H9 (cell line): ENCODE measurements at regions not wholly inside any gene's neighbourhood (a gene's known extent, or its start where the extent isn't known, plus 50 kb on each side); places are given as distances from the start of the nearest gene placed in this dataset.
A peak's percentile ranks its signal among the peaks of the same experiment; 100 is the strongest.

ENCODE experiments used
- DNase-seq: peaks from one replicate; pipeline ENCODE4 v3.0.0-alpha.2; 2017
- H2AFZ ChIP-seq: one replicate; pipeline ENCODE4 v1.6.1; 2013; ENCODE audit warnings: mild to moderate bottlenecking, low read length, control low read depth, moderate library complexity
- H2AK5ac ChIP-seq: 2 replicates; pipeline ENCODE4 v1.6.1; 2013; ENCODE audit warnings: low read length, control low read depth, mixed read lengths; ENCODE audit not compliant: insufficient read length
- H2BK120ac ChIP-seq: one replicate; pipeline ENCODE4 v1.6.1; 2013; ENCODE audit warnings: low read depth, mild to moderate bottlenecking, low read length, control low read depth, inconsistent platforms; ENCODE audit not compliant: poor library complexity, severe bottlenecking
- H2BK12ac ChIP-seq: 2 replicates; pipeline ENCODE4 v1.6.1; 2013; ENCODE audit warnings: low read length, control low read depth, mixed read lengths, low read depth; ENCODE audit not compliant: insufficient read length
- H2BK15ac ChIP-seq: 2 replicates; pipeline ENCODE4 v1.6.1; 2013; ENCODE audit warnings: low read depth, low read length, control low read depth
- H2BK20ac ChIP-seq: one replicate; pipeline ENCODE4 v1.6.1; 2013; ENCODE audit warnings: low read depth, mild to moderate bottlenecking, low read length, control low read depth, inconsistent platforms; ENCODE audit not compliant: poor library complexity, severe bottlenecking
- H2BK5ac ChIP-seq: 2 replicates; pipeline ENCODE4 v1.6.1; 2013; ENCODE audit warnings: low read length, control low read depth, mixed read lengths; ENCODE audit not compliant: insufficient read length
- H3K14ac ChIP-seq: 2 replicates; pipeline ENCODE4 v1.6.1; 2013; ENCODE audit warnings: low read length, control low read depth; ENCODE audit not compliant: insufficient read depth
- H3K18ac ChIP-seq: 2 replicates; pipeline ENCODE4 v1.6.1; 2013; ENCODE audit warnings: low read depth, mild to moderate bottlenecking, mixed read lengths, low read length, control low read depth; ENCODE audit not compliant: insufficient read length
- H3K23ac ChIP-seq: 2 replicates; pipeline ENCODE4 v1.6.1; 2013; ENCODE audit warnings: low read length, control low read depth, mixed read lengths, low read depth; ENCODE audit not compliant: insufficient read length
- H3K23me2 ChIP-seq: 2 replicates; pipeline ENCODE4 v1.6.1; 2013; ENCODE audit warnings: low read depth, mild to moderate bottlenecking, mixed read lengths, low read length, control low read depth; ENCODE audit not compliant: insufficient read length, poor library complexity, severe bottlenecking
- H3K27ac ChIP-seq: 2 replicates; pipeline ENCODE4 v1.5.1; 2013; ENCODE audit warnings: low read length, control low read depth, mixed read lengths, low read depth; ENCODE audit not compliant: insufficient read length
- H3K27me3 ChIP-seq: 2 replicates; pipeline ENCODE4 v1.6.1; 2013; ENCODE audit warnings: low read length, control low read depth, inconsistent platforms; ENCODE audit not compliant: insufficient read depth
- H3K4ac ChIP-seq: 2 replicates; pipeline ENCODE4 v1.6.1; 2013; ENCODE audit warnings: low read depth, mild to moderate bottlenecking, control low read depth, inconsistent platforms, low read length, moderate library complexity
- H3K4me1 ChIP-seq: 2 replicates; pipeline ENCODE4 v1.6.1; 2013; ENCODE audit warnings: low read length, control low read depth, inconsistent platforms; ENCODE audit not compliant: insufficient read depth
- H3K4me2 ChIP-seq: 2 replicates; pipeline ENCODE4 v1.6.1; 2013; ENCODE audit warnings: low read length, control low read depth, mixed read lengths; ENCODE audit not compliant: insufficient read length, insufficient read depth
- H3K56ac ChIP-seq: 2 replicates; pipeline ENCODE4 v1.6.1; 2013; ENCODE audit warnings: low read depth, mild to moderate bottlenecking, mixed read lengths, low read length, control low read depth; ENCODE audit not compliant: insufficient read length
- H3K79me1 ChIP-seq: 2 replicates; pipeline ENCODE4 v1.6.1; 2013; ENCODE audit warnings: low read depth, mild to moderate bottlenecking, moderate library complexity, low read length, control low read depth, inconsistent platforms; ENCODE audit not compliant: insufficient read depth, poor library complexity, severe bottlenecking
- H3K79me2 ChIP-seq: 2 replicates; pipeline ENCODE4 v1.6.1; 2013; ENCODE audit warnings: low read length, control low read depth, inconsistent platforms; ENCODE audit not compliant: insufficient read depth
- H3K9ac ChIP-seq: 2 replicates; pipeline ENCODE4 v1.6.1; 2013; ENCODE audit warnings: low read length, control low read depth, mixed read lengths; ENCODE audit not compliant: insufficient read length; ENCODE audit errors: extremely low read depth
- H3K9me3 ChIP-seq: one replicate; pipeline ENCODE4 v1.6.1; 2013; ENCODE audit warnings: low read depth, low read length, inconsistent platforms; ENCODE audit not compliant: control insufficient read depth
- H3T11ph ChIP-seq: one replicate; pipeline ENCODE4 v1.6.1; 2013; ENCODE audit warnings: mild to moderate bottlenecking, low read length, control low read depth, inconsistent platforms
- H4K20me1 ChIP-seq: one replicate; pipeline ENCODE4 v1.6.1; 2013; ENCODE audit not compliant: control insufficient read depth, insufficient read length, insufficient read depth
- H4K5ac ChIP-seq: 2 replicates; pipeline ENCODE4 v1.6.1; 2013; ENCODE audit warnings: low read depth, mild to moderate bottlenecking, mixed read lengths, low read length, control low read depth; ENCODE audit not compliant: insufficient read length
- H4K8ac ChIP-seq: replicated peaks from 2 replicates; pipeline ENCODE4 v1.6.1; 2013; ENCODE audit warnings: low read length, control low read depth, mixed read lengths, low read depth; ENCODE audit not compliant: insufficient read length
- H4K91ac ChIP-seq: 2 replicates; pipeline ENCODE4 v1.6.1; 2013; ENCODE audit warnings: low read depth, mild to moderate bottlenecking, moderate library complexity, mixed read lengths, low read length, control low read depth; ENCODE audit not compliant: insufficient read length
- H3K27ac Mint-ChIP-seq, 3 experiments: 2 replicates in 2 of 3; 3 replicates in 1 of 3; pipeline ENCODE4 v1.8.0; 2020 to 2021; ENCODE audit warnings: mixed read lengths in 3 of 3, mild to moderate bottlenecking in 1 of 3, moderate library complexity in 1 of 3
- H3K27me3 Mint-ChIP-seq: 2 replicates; pipeline ENCODE4 v1.8.0; 2021; ENCODE audit warnings: low read depth, mild to moderate bottlenecking, moderate library complexity, mixed read lengths
- H3K36me3 Mint-ChIP-seq, 3 experiments: 2 replicates in 2 of 3; 3 replicates in 1 of 3; pipeline ENCODE4 v1.8.0; 2020 to 2021; ENCODE audit warnings: low read depth in 3 of 3, mixed read lengths in 3 of 3; ENCODE audit not compliant: insufficient read depth in 1 of 3
- H3K4me1 Mint-ChIP-seq, 2 experiments: 2 replicates each; pipeline ENCODE4 v1.8.0; 2020; ENCODE audit warnings: mixed read lengths in 2 of 2
- H3K4me3 Mint-ChIP-seq, 2 experiments: 2 replicates in 1 of 2; 3 replicates in 1 of 2; pipeline ENCODE4 v1.8.0; 2020 to 2021; ENCODE audit warnings: mild to moderate bottlenecking in 2 of 2, mixed read lengths in 2 of 2, moderate library complexity in 1 of 2
- H3K9me3 Mint-ChIP-seq, 2 experiments: 2 replicates in 1 of 2; 3 replicates in 1 of 2; pipeline ENCODE4 v1.8.0; 2020; ENCODE audit warnings: mild to moderate bottlenecking in 2 of 2, mixed read lengths in 2 of 2, moderate library complexity in 1 of 2
- WGBS: extraction: QIAGEN DNeasy Blood & Tissue Kit; methylation state at CpG from one replicate; pipeline ENCODE4 v1.1.7; 2013; ENCODE audit warnings: missing lambda C conversion rate, low lambda C conversion rate, mixed read lengths; ENCODE audit not compliant: insufficient read length; ENCODE audit errors: extremely low coverage; 5-methylcytosine and 5-hydroxymethylcytosine counted together
- TF ChIP-seq, protein P1 (sequence below): fragments of 200-600 bp; sonication (generic); conservative IDR thresholded peaks from 3 replicates; pipeline ENCODE4 v1.8.0; 2021; ENCODE audit warnings: antibody characterized with exemption, mild to moderate bottlenecking

DNA sequence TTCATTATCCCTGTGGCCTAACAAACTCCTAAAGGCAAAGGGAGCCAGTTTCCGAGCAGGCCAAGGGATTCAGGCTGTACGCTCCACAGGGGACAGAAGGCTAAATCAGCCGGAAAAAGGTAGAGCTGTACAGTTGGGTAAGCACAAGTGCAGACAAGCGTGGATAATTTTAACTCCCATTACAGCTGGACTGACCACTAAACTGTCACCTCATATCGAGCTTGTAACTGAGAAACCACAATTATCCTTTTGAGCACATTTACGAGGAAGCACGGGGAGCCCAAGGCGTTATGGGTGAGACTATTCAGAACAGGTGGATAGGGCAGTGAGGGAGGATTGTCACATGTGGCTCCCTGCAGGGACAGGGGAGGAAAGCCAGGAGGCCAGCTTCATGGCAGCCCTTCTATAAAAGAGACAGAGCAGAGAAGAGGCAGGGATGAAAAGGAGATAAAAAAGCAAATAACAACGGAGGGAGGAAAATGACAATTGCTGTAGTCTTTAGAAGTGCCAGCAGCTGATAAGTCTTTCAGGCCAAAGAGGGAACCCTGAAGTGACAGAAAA is 288.0 kb downstream of the FGFR2 start:
- Histone ChIP-seq H3K27ac (no peak overlapping the region), H2AK5ac (no peak overlapping the region), H3K14ac (no peak overlapping the region), H2BK12ac (no peak overlapping the region), H3T11ph (no peak overlapping the region), H3K27me3 (no peaks in the 10 kb centered on the region), H3K23me2 (no peaks in the 10 kb centered on the region), H2BK20ac (no peak overlapping the region), H4K8ac (no peak overlapping the region), H4K20me1 (no peaks in the 10 kb centered on the region), H3K4me2 (no peak overlapping the region), H2AFZ (no peak overlapping the region), H2BK120ac (no peak overlapping the region), H4K91ac (no peak overlapping the region), H3K79me1 (no peaks in the 10 kb centered on the region), H3K23ac (no peak overlapping the region), H3K79me2 (no peaks in the 10 kb centered on the region), H3K9ac (no peak overlapping the region), H2BK5ac (no peak overlapping the region), H3K4ac (no peak overlapping the region), H4K5ac (no peak overlapping the region), H3K56ac (no peak overlapping the region), H3K9me3 (no peaks in the 10 kb centered on the region), H3K4me1 (peaks cover 5% of the 10 kb centered on the region; the same call in 1 of the 2 replicates), H2BK15ac (no peak overlapping the region), H3K18ac (no peak overlapping the region)
- peaks cover 3% of the 10 kb centered on the region; the same call in 1 of the 2 replicates for H3K27me3 Mint-ChIP-seq
- peaks cover 2 to 4% of the 10 kb centered on the region in 2 experiments; a peak in 2 of 5 replicates for H3K9me3 Mint-ChIP-seq
- peak overlapping the region in 2 of 3 experiments; percentile 45 to 74; a peak in 3 of 7 replicates for H3K27ac Mint-ChIP-seq
- DNase-seq, result no peak
- H3K4me1 Mint-ChIP-seq, result peaks cover 34 to 35% of the 10 kb centered on the region in 2 experiments
- WGBS, result no CpG with 5 or more reads among the region's 9 CpGs
- TF ChIP-seq, protein P1, sequence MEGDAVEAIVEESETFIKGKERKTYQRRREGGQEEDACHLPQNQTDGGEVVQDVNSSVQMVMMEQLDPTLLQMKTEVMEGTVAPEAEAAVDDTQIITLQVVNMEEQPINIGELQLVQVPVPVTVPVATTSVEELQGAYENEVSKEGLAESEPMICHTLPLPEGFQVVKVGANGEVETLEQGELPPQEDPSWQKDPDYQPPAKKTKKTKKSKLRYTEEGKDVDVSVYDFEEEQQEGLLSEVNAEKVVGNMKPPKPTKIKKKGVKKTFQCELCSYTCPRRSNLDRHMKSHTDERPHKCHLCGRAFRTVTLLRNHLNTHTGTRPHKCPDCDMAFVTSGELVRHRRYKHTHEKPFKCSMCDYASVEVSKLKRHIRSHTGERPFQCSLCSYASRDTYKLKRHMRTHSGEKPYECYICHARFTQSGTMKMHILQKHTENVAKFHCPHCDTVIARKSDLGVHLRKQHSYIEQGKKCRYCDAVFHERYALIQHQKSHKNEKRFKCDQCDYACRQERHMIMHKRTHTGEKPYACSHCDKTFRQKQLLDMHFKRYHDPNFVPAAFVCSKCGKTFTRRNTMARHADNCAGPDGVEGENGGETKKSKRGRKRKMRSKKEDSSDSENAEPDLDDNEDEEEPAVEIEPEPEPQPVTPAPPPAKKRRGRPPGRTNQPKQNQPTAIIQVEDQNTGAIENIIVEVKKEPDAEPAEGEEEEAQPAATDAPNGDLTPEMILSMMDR, result no peak
- peaks cover 0 to 8% (median 2%) of the 10 kb centered on the region in 3 experiments; a peak in 3 of 7 replicates for H3K36me3 Mint-ChIP-seq
- no peak overlapping the region for H3K4me3 Mint-ChIP-seq
